ENCODE measurements at regions not wholly inside any gene's neighbourhood (a gene's known extent, or its start where the extent isn't known, plus 50 kb on each side); places are given as distances from the start of the nearest gene placed in this dataset.

- H3K36me3 ChIP-seq: no peaks in the 10 kb centered on the region
- H3K9me3 ChIP-seq: no peaks in the 10 kb centered on the region
- intact Hi-C loops (cut with DNase I; ENCODE audit: low total_unique reads): no loop called here
- no peak overlapping the region for H3K4me3 ChIP-seq
- no peak overlapping the region for H3K27ac ChIP-seq
- in situ Hi-C loops (cut with MboI; ENCODE audit: low pct_ligation_motif_present in 1 of 4, low pct_unique_long_range_greater_than_20kb in 1 of 4, low sequenced_read_pairs in 3 of 4): no loop called here
- no peaks in the 10 kb centered on the region for H3K4me1 ChIP-seq
- WGBS, 2 donors (ENCODE audit: low coverage in 1 of 2): 36% methylated on average over 3 of the region's 3 CpGs; no CpG with 5 or more reads in 1 of the 2 donors
- no peak for DNase-seq
- TF ChIP-seq POLR2A (IDR thresholded peaks at IDR 0.05): no peak
- no peak for TF ChIP-seq EP300 (IDR thresholded peaks at IDR 0.05; ENCODE audit: low read depth)
- TF ChIP-seq, protein P1, sequence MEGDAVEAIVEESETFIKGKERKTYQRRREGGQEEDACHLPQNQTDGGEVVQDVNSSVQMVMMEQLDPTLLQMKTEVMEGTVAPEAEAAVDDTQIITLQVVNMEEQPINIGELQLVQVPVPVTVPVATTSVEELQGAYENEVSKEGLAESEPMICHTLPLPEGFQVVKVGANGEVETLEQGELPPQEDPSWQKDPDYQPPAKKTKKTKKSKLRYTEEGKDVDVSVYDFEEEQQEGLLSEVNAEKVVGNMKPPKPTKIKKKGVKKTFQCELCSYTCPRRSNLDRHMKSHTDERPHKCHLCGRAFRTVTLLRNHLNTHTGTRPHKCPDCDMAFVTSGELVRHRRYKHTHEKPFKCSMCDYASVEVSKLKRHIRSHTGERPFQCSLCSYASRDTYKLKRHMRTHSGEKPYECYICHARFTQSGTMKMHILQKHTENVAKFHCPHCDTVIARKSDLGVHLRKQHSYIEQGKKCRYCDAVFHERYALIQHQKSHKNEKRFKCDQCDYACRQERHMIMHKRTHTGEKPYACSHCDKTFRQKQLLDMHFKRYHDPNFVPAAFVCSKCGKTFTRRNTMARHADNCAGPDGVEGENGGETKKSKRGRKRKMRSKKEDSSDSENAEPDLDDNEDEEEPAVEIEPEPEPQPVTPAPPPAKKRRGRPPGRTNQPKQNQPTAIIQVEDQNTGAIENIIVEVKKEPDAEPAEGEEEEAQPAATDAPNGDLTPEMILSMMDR (IDR thresholded peaks at IDR 0.05): no peak
- no peak for TF ChIP-seq POLR2AphosphoS5 (IDR thresholded peaks at IDR 0.05)
- no peaks in the 10 kb centered on the region for H3K27me3 ChIP-seq
Measured at GRCh38 chr14:49512147-49512551, 74.0 kb downstream of the RPS29 start.

- intact Hi-C loops (cut with DNase I; ENCODE audit: low total_unique reads): no loop called here
- in situ Hi-C loops (cut with MboI; ENCODE audit: low pct_ligation_motif_present in 1 of 4, low pct_unique_long_range_greater_than_20kb in 1 of 4, low sequenced_read_pairs in 3 of 4): no loop called here
Measured at GRCh38 chr14:49508124-49508523, 78.1 kb downstream of the RPS29 start.

GRCh38 chr14:49506650-49507049, 79.5 kb downstream of the RPS29 start:
- no peak overlapping the region for H3K27ac ChIP-seq
- 83 to 85% methylated on average over 2 of the region's 2 CpGs for WGBS, 2 donors (ENCODE audit: low coverage in 1 of 2)
- DNase-seq: no peak

More at GRCh38 chr14:49508124-49508523, 78.1 kb downstream of the RPS29 start:
- Histone ChIP-seq H3K4me1 (no peaks in the 10 kb centered on the region), H3K4me3 (no peak overlapping the region), H3K27me3 (no peaks in the 10 kb centered on the region), H3K27ac (no peak overlapping the region), H3K9me3 (no peaks in the 10 kb centered on the region), H3K36me3 (no peaks in the 10 kb centered on the region)
- TF ChIP-seq, protein P1 (IDR thresholded peaks at IDR 0.05): no peak
- no peak for TF ChIP-seq POLR2A (IDR thresholded peaks at IDR 0.05)
- no peak for TF ChIP-seq POLR2AphosphoS5 (IDR thresholded peaks at IDR 0.05)
- no peak for TF ChIP-seq EP300 (IDR thresholded peaks at IDR 0.05; ENCODE audit: low read depth)
- DNase-seq: no peak

GRCh38 chr14:49505041-49505766, 81.0 kb downstream of the RPS29 start:
- intact Hi-C loops (cut with DNase I; ENCODE audit: low total_unique reads): no loop called here
- in situ Hi-C loops (cut with MboI; ENCODE audit: low pct_ligation_motif_present in 1 of 4, low pct_unique_long_range_greater_than_20kb in 1 of 4, low sequenced_read_pairs in 3 of 4): no loop called here
- no peak overlapping the region for H3K27ac ChIP-seq
- H3K4me3 ChIP-seq: no peak overlapping the region
- TF ChIP-seq EP300 (IDR thresholded peaks at IDR 0.05; ENCODE audit: low read depth) (no peak), POLR2A (IDR thresholded peaks at IDR 0.05) (no peak), POLR2AphosphoS5 (IDR thresholded peaks at IDR 0.05) (no peak)
- TF ChIP-seq, protein P1 (IDR thresholded peaks at IDR 0.05): no peak
- H3K27me3 ChIP-seq: no peaks in the 10 kb centered on the region
- H3K36me3 ChIP-seq: no peaks in the 10 kb centered on the region
- WGBS, 2 donors (ENCODE audit: low coverage in 1 of 2): 53 to 55% methylated on average over 4 to 5 of the region's 5 CpGs
- H3K4me1 ChIP-seq: no peaks in the 10 kb centered on the region
- no peaks in the 10 kb centered on the region for H3K9me3 ChIP-seq
- no peak for DNase-seq

More at GRCh38 chr14:49506650-49507049, 79.5 kb downstream of the RPS29 start:
- TF ChIP-seq POLR2A (IDR thresholded peaks at IDR 0.05) (no peak), POLR2AphosphoS5 (IDR thresholded peaks at IDR 0.05) (no peak), EP300 (IDR thresholded peaks at IDR 0.05; ENCODE audit: low read depth) (no peak)
- Histone ChIP-seq H3K4me1 (no peaks in the 10 kb centered on the region), H3K36me3 (no peaks in the 10 kb centered on the region), H3K4me3 (no peak overlapping the region), H3K9me3 (no peaks in the 10 kb centered on the region), H3K27me3 (no peaks in the 10 kb centered on the region)
- intact Hi-C loops (cut with DNase I; ENCODE audit: low total_unique reads): no loop called here
- in situ Hi-C loops (cut with MboI; ENCODE audit: low pct_ligation_motif_present in 1 of 4, low pct_unique_long_range_greater_than_20kb in 1 of 4, low sequenced_read_pairs in 3 of 4): no loop called here
